Activated T-cell treated with anti-CD3 and anti-CD28 coated beads, Interleukin-2, amount 50 U/mL, for 24 hours (primary cell): ENCODE measurements at regions not wholly inside any gene's neighbourhood (a gene's known extent, or its start where the extent isn't known, plus 50 kb on each side); places are given as distances from the start of the nearest gene placed in this dataset.
"Not testable (repeated sequence)": the region's sequence is repeated elsewhere in the genome, so short reads cannot be mapped to it uniquely, and the experiment has no call there.

Experiments used
- DNase-seq: peaks from one replicate; pipeline ENCODE4 v3.0.0-alpha.2; 2020
- H3K27ac Mint-ChIP-seq: 2 replicates; pipeline ENCODE4 v1.8.0; 2020; ENCODE audit warnings: mild to moderate bottlenecking, mixed read lengths
- H3K27me3 Mint-ChIP-seq: 2 replicates; pipeline ENCODE4 v1.8.0; 2020; ENCODE audit warnings: mixed read lengths
- H3K36me3 Mint-ChIP-seq: 2 replicates; pipeline ENCODE4 v1.8.0; 2020; ENCODE audit warnings: low read depth, mixed read lengths
- H3K4me1 Mint-ChIP-seq: 2 replicates; pipeline ENCODE4 v1.8.0; 2020; ENCODE audit warnings: low read depth, mixed read lengths
- H3K4me3 Mint-ChIP-seq: 2 replicates; pipeline ENCODE4 v1.8.0; 2020; ENCODE audit warnings: mild to moderate bottlenecking, moderate library complexity, mixed read lengths
- H3K9me3 Mint-ChIP-seq: 2 replicates; pipeline ENCODE4 v1.8.0; 2020; ENCODE audit warnings: mixed read lengths

- no peak overlapping the region for H3K4me3 Mint-ChIP-seq
- no peaks in the 10 kb centered on the region for H3K36me3 Mint-ChIP-seq
- peaks cover 63% of the 10 kb centered on the region for H3K27me3 Mint-ChIP-seq
- H3K4me1 Mint-ChIP-seq = peaks cover under 1% of the 10 kb centered on the region
- no peaks in the 10 kb centered on the region for H3K9me3 Mint-ChIP-seq
- no peak overlapping the region for H3K27ac Mint-ChIP-seq
- no peak for DNase-seq
These were observed 375.9 kb downstream of the TMEM121 start for GRCh38 chr14:105902131-105902898.

GRCh38 chr14:105902899-105903165, 376.4 kb downstream of the TMEM121 start:
- H3K9me3 Mint-ChIP-seq, H3K36me3 Mint-ChIP-seq, H3K4me1 Mint-ChIP-seq, H3K4me3 Mint-ChIP-seq, DNase-seq, H3K27ac Mint-ChIP-seq: not testable (repeated sequence)
- peaks cover 59% of the 10 kb centered on the region for H3K27me3 Mint-ChIP-seq

- Mint-ChIP-seq H3K4me3 (no peak overlapping the region), H3K36me3 (no peaks in the 10 kb centered on the region), H3K27ac (no peak overlapping the region), H3K27me3 (peaks cover 52% of the 10 kb centered on the region), H3K9me3 (no peaks in the 10 kb centered on the region), H3K4me1 (peaks cover 3% of the 10 kb centered on the region)
- DNase-seq = no peak
These were observed 377.6 kb downstream of the TMEM121 start for GRCh38 chr14:105903971-105904370.

- DNase-seq = no peak
- H3K4me1 Mint-ChIP-seq = peaks cover 3% of the 10 kb centered on the region
- no peak overlapping the region for H3K27ac Mint-ChIP-seq
- H3K9me3 Mint-ChIP-seq = no peaks in the 10 kb centered on the region
- peaks cover 48% of the 10 kb centered on the region for H3K27me3 Mint-ChIP-seq
- no peak overlapping the region for H3K4me3 Mint-ChIP-seq
- H3K36me3 Mint-ChIP-seq = no peaks in the 10 kb centered on the region
These were observed 378.0 kb downstream of the TMEM121 start for GRCh38 chr14:105904379-105904778.

- H3K4me3 Mint-ChIP-seq = no peak overlapping the region
- H3K36me3 Mint-ChIP-seq = no peaks in the 10 kb centered on the region
- H3K4me1 Mint-ChIP-seq = peaks cover 3% of the 10 kb centered on the region
- no peak for DNase-seq
- no peaks in the 10 kb centered on the region for H3K9me3 Mint-ChIP-seq
- no peak overlapping the region for H3K27ac Mint-ChIP-seq
- peaks cover 41% of the 10 kb centered on the region for H3K27me3 Mint-ChIP-seq
These were observed 379.1 kb downstream of the TMEM121 start for GRCh38 chr14:105905456-105905855.

- no peak overlapping the region for H3K4me3 Mint-ChIP-seq
- no peaks in the 10 kb centered on the region for H3K9me3 Mint-ChIP-seq
- H3K27me3 Mint-ChIP-seq = peaks cover 25% of the 10 kb centered on the region
- DNase-seq = no peak
- no peak overlapping the region for H3K27ac Mint-ChIP-seq
- no peaks in the 10 kb centered on the region for H3K36me3 Mint-ChIP-seq
- H3K4me1 Mint-ChIP-seq = peaks cover 3% of the 10 kb centered on the region
These were observed 380.9 kb downstream of the TMEM121 start for GRCh38 chr14:105907276-105907675.

GRCh38 chr14:105908006-105908405, 381.6 kb downstream of the TMEM121 start:
- H3K9me3 Mint-ChIP-seq = no peaks in the 10 kb centered on the region
- no peaks in the 10 kb centered on the region for H3K36me3 Mint-ChIP-seq
- no peak overlapping the region for H3K27ac Mint-ChIP-seq
- peaks cover 23% of the 10 kb centered on the region for H3K27me3 Mint-ChIP-seq
- no peak overlapping the region for H3K4me3 Mint-ChIP-seq
- H3K4me1 Mint-ChIP-seq = peaks cover 3% of the 10 kb centered on the region
- no peak for DNase-seq

- Mint-ChIP-seq H3K27me3 (peaks cover 19% of the 10 kb centered on the region), H3K36me3 (no peaks in the 10 kb centered on the region), H3K9me3 (no peaks in the 10 kb centered on the region), H3K27ac (no peak overlapping the region), H3K4me1 (peaks cover 3% of the 10 kb centered on the region), H3K4me3 (no peak overlapping the region)
- DNase-seq = no peak
These were observed 382.1 kb downstream of the TMEM121 start for GRCh38 chr14:105908481-105908911.

- Mint-ChIP-seq H3K4me1 (peaks cover 3% of the 10 kb centered on the region), H3K36me3 (no peaks in the 10 kb centered on the region)
These were observed 382.9 kb downstream of the TMEM121 start for GRCh38 chr14:105909046-105909827.

GRCh38 chr14:105909828-105910120, 383.4 kb downstream of the TMEM121 start:
- not testable (repeated sequence) for H3K4me3 Mint-ChIP-seq, H3K9me3 Mint-ChIP-seq, H3K27ac Mint-ChIP-seq, H3K36me3 Mint-ChIP-seq, DNase-seq, H3K4me1 Mint-ChIP-seq
- peaks cover 11% of the 10 kb centered on the region for H3K27me3 Mint-ChIP-seq

More at GRCh38 chr14:105909046-105909827, 382.9 kb downstream of the TMEM121 start:
- H3K9me3 Mint-ChIP-seq = no peaks in the 10 kb centered on the region
- no peak for DNase-seq
- H3K4me3 Mint-ChIP-seq = no peak overlapping the region
- H3K27ac Mint-ChIP-seq = no peak overlapping the region
- peaks cover 13% of the 10 kb centered on the region for H3K27me3 Mint-ChIP-seq

- Mint-ChIP-seq H3K9me3 (peaks cover under 1% of the 10 kb centered on the region), H3K27me3 (peaks cover 6% of the 10 kb centered on the region), H3K36me3 (no peaks in the 10 kb centered on the region), H3K4me3 (no peak overlapping the region), H3K4me1 (peaks cover 3% of the 10 kb centered on the region), H3K27ac (no peak overlapping the region)
- no peak for DNase-seq
These were observed 384.0 kb downstream of the TMEM121 start for GRCh38 chr14:105910426-105910825.

GRCh38 chr14:105911006-105911847, 384.8 kb downstream of the TMEM121 start:
- Mint-ChIP-seq H3K4me3 (no peak overlapping the region), H3K27ac (no peak overlapping the region), H3K36me3 (no peaks in the 10 kb centered on the region), H3K27me3 (peaks cover 6% of the 10 kb centered on the region), H3K9me3 (peaks cover 5% of the 10 kb centered on the region), H3K4me1 (peaks cover 3% of the 10 kb centered on the region)
- no peak for DNase-seq

- not testable (repeated sequence) for H3K4me3 Mint-ChIP-seq, H3K4me1 Mint-ChIP-seq, DNase-seq
These were observed 385.5 kb downstream of the TMEM121 start for GRCh38 chr14:105911848-105912292.

GRCh38 chr14:105912641-105913180, 386.3 kb downstream of the TMEM121 start:
- H3K4me3 Mint-ChIP-seq = no peak overlapping the region
- peaks cover 12% of the 10 kb centered on the region for H3K27me3 Mint-ChIP-seq
- no peaks in the 10 kb centered on the region for H3K36me3 Mint-ChIP-seq
- H3K4me1 Mint-ChIP-seq = peaks cover 3% of the 10 kb centered on the region
- H3K9me3 Mint-ChIP-seq = peaks cover 5% of the 10 kb centered on the region
- H3K27ac Mint-ChIP-seq = no peak overlapping the region
- DNase-seq = no peak

More at GRCh38 chr14:105911848-105912292, 385.5 kb downstream of the TMEM121 start:
- H3K27me3 Mint-ChIP-seq, H3K27ac Mint-ChIP-seq, H3K9me3 Mint-ChIP-seq, H3K36me3 Mint-ChIP-seq: not testable (repeated sequence)
